MM.1S (cell line): ENCODE measurements at regions not wholly inside any gene's neighbourhood (a gene's known extent, or its start where the extent isn't known, plus 50 kb on each side); places are given as distances from the start of the nearest gene placed in this dataset.

Experiments used
- DNase-seq: peaks from one replicate; pipeline ENCODE4 v3.0.0-alpha.2; 2015
- H2AFZ ChIP-seq: fragments of 300-600 bp; sonication (generic); 2 replicates; pipeline ENCODE4 v1.6.0; 2016; ENCODE audit warnings: antibody characterized with exemption, low read length
- H3F3A ChIP-seq: fragments of 300-600 bp; sonication (generic); 2 replicates; pipeline ENCODE4 v1.6.1; 2016; ENCODE audit warnings: mild to moderate bottlenecking, antibody characterized with exemption, low read length, moderate library complexity, mixed read lengths; ENCODE audit not compliant: insufficient read depth
- H3K27ac ChIP-seq: fragments of 300-600 bp; sonication (generic); 2 replicates; pipeline ENCODE4 v1.5.1; 2016; ENCODE audit warnings: mild to moderate bottlenecking, low read length
- H3K27me3 ChIP-seq: fragments of 300-600 bp; sonication (generic); replicated peaks from 2 replicates; pipeline ENCODE4 v1.6.0; 2016; ENCODE audit warnings: low read length; ENCODE audit not compliant: insufficient read depth
- H3K36me3 ChIP-seq: fragments of 300-600 bp; sonication (generic); replicated peaks from 2 replicates; pipeline ENCODE4 v1.6.1; 2016; ENCODE audit warnings: mild to moderate bottlenecking, low read length, mixed read lengths; ENCODE audit not compliant: insufficient read depth
- H3K4me1 ChIP-seq: fragments of 300-600 bp; sonication (generic); 2 replicates; pipeline ENCODE4 v1.6.1; 2016; ENCODE audit warnings: low read length, mixed read lengths
- H3K4me2 ChIP-seq: fragments of 300-600 bp; sonication (generic); 2 replicates; pipeline ENCODE4 v1.6.0; 2016; ENCODE audit warnings: low read depth, low read length
- H3K4me3 ChIP-seq: fragments of 300-600 bp; sonication (generic); 2 replicates; pipeline ENCODE4 v1.5.1; 2016; ENCODE audit warnings: low read length, mixed read lengths
- H3K79me2 ChIP-seq: fragments of 300-600 bp; sonication (generic); 2 replicates; pipeline ENCODE4 v1.6.1; 2016; ENCODE audit warnings: mixed run types, low read length, mixed read lengths
- H3K9ac ChIP-seq: fragments of 300-600 bp; sonication (generic); 2 replicates; pipeline ENCODE4 v1.6.1; 2016; ENCODE audit warnings: low read length, mixed read lengths
- H3K9me2 ChIP-seq: fragments of 300-600 bp; sonication (generic); replicated peaks from 2 replicates; pipeline ENCODE4 v1.6.1; 2016; ENCODE audit warnings: mild to moderate bottlenecking, low read length, mixed read lengths; ENCODE audit not compliant: insufficient read depth
- H3K9me3 ChIP-seq: fragments of 300-600 bp; sonication (generic); replicated peaks from 2 replicates; pipeline ENCODE4 v1.6.1; 2016; ENCODE audit warnings: mild to moderate bottlenecking, low read length, mixed read lengths; ENCODE audit not compliant: insufficient read depth
- H4K20me1 ChIP-seq: fragments of 300-600 bp; sonication (generic); 2 replicates; pipeline ENCODE4 v1.6.1; 2016; ENCODE audit warnings: mild to moderate bottlenecking, low read length, moderate library complexity, mixed read lengths; ENCODE audit not compliant: insufficient read depth
- EZH2 ChIP-seq: fragments of 300-600 bp; sonication (generic); optimal IDR thresholded peaks from 2 replicates; pipeline ENCODE3; 2017; ENCODE audit warnings: low read depth, mild to moderate bottlenecking, antibody characterized with exemption, low read length, mixed read lengths
- EZH2phosphoT487 ChIP-seq: fragments of 300-600 bp; sonication (generic); IDR thresholded peaks from 2 replicates; pipeline ENCODE4 v1.6.1; 2018; ENCODE audit warnings: antibody characterized with exemption, low read length
- TF ChIP-seq, protein P1 (sequence below): fragments of 300-600 bp; sonication (generic); IDR thresholded peaks from 2 replicates; pipeline ENCODE4 v1.5.1; 2016; ENCODE audit warnings: antibody characterized with exemption, low read length, mixed read lengths

DNA sequence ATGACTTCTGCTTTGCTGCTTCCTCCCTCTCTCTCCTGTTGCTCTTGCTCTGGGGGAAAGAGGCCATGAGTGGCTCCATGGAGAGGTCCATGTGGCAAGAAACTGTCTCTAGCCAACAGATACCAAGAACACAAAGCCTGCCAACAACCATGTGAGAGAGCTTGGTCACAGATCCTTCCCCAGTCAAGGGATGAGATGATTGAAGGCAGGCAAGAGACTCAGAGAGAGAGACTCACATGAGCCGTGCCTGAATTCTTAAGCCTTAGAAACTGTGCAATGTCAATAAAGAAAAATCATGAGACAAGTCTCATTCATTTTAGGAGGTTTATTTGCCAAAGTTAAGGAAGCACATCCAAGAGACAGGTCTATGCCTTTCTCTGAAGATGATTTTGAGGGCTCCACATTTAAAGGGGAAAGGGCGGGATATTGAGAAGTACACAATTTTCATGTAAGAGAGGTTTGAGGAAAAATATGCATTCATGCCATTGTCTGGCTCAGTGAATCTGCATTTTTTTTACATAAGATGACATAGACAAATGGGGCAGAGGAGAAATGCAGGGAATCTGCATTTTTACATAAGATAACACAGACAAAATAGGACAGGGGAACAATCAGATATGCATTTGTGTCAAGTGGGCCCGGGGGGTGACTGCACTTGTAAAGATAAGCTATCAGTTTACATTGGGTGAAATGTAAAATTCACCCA is 59.5 kb upstream of the SUCLG2 start:
- Histone ChIP-seq H3K4me1 (no peaks in the 10 kb centered on the region), H3K36me3 (no peaks in the 10 kb centered on the region), H3F3A (no peaks in the 10 kb centered on the region), H3K27me3 (no peaks in the 10 kb centered on the region), H2AFZ (no peak overlapping the region), H3K4me2 (no peak overlapping the region), H4K20me1 (no peaks in the 10 kb centered on the region), H3K9me2 (no peaks in the 10 kb centered on the region), H3K4me3 (no peak overlapping the region), H3K9ac (no peak overlapping the region), H3K79me2 (no peaks in the 10 kb centered on the region), H3K9me3 (no peaks in the 10 kb centered on the region), H3K27ac (no peak overlapping the region)
- no peak for DNase-seq
- TF ChIP-seq, protein P1, sequence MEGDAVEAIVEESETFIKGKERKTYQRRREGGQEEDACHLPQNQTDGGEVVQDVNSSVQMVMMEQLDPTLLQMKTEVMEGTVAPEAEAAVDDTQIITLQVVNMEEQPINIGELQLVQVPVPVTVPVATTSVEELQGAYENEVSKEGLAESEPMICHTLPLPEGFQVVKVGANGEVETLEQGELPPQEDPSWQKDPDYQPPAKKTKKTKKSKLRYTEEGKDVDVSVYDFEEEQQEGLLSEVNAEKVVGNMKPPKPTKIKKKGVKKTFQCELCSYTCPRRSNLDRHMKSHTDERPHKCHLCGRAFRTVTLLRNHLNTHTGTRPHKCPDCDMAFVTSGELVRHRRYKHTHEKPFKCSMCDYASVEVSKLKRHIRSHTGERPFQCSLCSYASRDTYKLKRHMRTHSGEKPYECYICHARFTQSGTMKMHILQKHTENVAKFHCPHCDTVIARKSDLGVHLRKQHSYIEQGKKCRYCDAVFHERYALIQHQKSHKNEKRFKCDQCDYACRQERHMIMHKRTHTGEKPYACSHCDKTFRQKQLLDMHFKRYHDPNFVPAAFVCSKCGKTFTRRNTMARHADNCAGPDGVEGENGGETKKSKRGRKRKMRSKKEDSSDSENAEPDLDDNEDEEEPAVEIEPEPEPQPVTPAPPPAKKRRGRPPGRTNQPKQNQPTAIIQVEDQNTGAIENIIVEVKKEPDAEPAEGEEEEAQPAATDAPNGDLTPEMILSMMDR, result no peak
- no peak for TF ChIP-seq EZH2phosphoT487
- no peak for TF ChIP-seq EZH2

DNA sequence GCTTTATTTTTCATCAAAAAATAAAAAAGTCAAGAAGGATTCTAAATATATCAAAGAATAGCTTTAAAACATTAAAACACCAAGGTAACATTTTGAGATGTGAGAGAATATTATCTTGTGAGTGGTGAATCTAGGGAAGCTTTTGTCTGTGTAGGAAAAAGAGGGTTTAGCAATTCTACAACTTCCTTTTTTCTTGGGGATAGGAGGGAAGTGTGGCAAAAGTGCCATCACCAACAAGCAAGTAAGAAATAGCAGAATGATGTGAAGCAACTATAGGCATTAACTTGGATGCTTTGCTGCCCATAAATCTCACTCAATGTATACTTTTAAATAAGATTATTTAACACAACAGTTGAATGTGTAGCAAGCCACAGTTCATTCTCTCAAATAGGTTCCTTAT is 57.8 kb upstream of the SUCLG2 start:
- Histone ChIP-seq H3K4me2 (no peak overlapping the region), H3K9me3 (no peaks in the 10 kb centered on the region), H3K79me2 (no peaks in the 10 kb centered on the region), H3K9ac (no peak overlapping the region), H3K4me1 (no peaks in the 10 kb centered on the region), H4K20me1 (no peaks in the 10 kb centered on the region), H3K27me3 (no peaks in the 10 kb centered on the region), H3F3A (no peaks in the 10 kb centered on the region), H3K27ac (no peak overlapping the region), H3K9me2 (no peaks in the 10 kb centered on the region), H3K36me3 (no peaks in the 10 kb centered on the region), H3K4me3 (no peak overlapping the region), H2AFZ (no peak overlapping the region)
- TF ChIP-seq EZH2 (no peak), EZH2phosphoT487 (no peak)
- TF ChIP-seq, protein P1, result no peak
- DNase-seq, result no peak

DNA sequence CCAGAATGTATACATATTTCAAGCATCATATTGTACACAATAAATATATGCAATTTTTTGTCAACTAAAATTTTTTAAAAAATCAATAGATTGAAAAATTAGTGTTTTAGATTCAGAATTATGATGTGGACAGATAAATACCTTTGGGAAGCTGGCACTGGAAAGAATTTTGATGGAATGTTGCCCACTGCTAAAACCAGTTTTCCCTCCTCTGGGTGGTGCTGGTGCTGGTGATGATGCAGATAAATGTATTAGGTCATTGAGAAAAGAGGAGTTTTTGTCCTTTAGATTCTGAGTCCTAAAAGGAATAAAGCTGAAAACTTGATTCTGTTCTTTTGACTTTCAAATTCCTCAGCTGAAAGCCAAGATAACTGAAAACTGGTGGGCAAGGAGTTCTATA is 56.0 kb upstream of the SUCLG2 start:
- Histone ChIP-seq H3K4me1 (no peaks in the 10 kb centered on the region), H3K9ac (no peak overlapping the region), H4K20me1 (no peaks in the 10 kb centered on the region), H2AFZ (no peak overlapping the region), H3K9me2 (no peaks in the 10 kb centered on the region), H3K27me3 (no peaks in the 10 kb centered on the region), H3K4me3 (no peak overlapping the region), H3K36me3 (no peaks in the 10 kb centered on the region), H3K27ac (no peak overlapping the region), H3K4me2 (no peak overlapping the region), H3F3A (no peaks in the 10 kb centered on the region), H3K79me2 (no peaks in the 10 kb centered on the region), H3K9me3 (no peaks in the 10 kb centered on the region)
- TF ChIP-seq EZH2phosphoT487 (no peak), EZH2 (no peak)
- TF ChIP-seq, protein P1, result no peak
- no peak for DNase-seq
